GM19467 (cell line): ENCODE measurements at regions not wholly inside any gene's neighbourhood (a gene's known extent, or its start where the extent isn't known, plus 50 kb on each side); places are given as distances from the start of the nearest gene placed in this dataset.
A peak's percentile ranks its signal among the peaks of the same experiment; 100 is the strongest.
"Not testable (repeated sequence)": the region's sequence is repeated elsewhere in the genome, so short reads cannot be mapped to it uniquely, and the experiment has no call there.

Experiments
- ATAC-seq: cut with Tn5 transposase; IDR thresholded peaks from one replicate; pipeline ENCODE4 v1.9.1; 2021; ENCODE audit warnings: mild to moderate bottlenecking, moderate library complexity; ENCODE audit not compliant: unreplicated experiment

DNA sequence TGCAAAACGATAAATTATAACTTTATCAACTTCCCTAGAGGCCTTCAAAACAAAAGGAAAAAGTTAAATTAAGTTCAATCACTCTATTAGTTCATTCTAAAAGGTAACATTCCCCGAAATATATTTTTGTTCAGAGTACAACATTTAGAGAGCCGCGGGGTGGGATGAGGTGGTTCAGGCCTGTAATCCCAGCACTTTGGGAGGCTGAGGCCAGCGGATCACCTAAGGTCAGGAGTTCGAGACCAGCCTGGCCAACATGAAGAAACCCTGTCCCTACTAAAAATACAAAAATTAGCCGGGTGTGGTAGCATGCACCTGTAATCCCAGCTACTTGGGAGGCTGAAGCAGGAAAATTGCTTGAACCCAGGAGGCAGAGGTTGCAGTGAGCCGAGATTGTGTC lies 60.9 kb upstream of the ZNF217 start:
- ATAC-seq = not testable (repeated sequence)

DNA sequence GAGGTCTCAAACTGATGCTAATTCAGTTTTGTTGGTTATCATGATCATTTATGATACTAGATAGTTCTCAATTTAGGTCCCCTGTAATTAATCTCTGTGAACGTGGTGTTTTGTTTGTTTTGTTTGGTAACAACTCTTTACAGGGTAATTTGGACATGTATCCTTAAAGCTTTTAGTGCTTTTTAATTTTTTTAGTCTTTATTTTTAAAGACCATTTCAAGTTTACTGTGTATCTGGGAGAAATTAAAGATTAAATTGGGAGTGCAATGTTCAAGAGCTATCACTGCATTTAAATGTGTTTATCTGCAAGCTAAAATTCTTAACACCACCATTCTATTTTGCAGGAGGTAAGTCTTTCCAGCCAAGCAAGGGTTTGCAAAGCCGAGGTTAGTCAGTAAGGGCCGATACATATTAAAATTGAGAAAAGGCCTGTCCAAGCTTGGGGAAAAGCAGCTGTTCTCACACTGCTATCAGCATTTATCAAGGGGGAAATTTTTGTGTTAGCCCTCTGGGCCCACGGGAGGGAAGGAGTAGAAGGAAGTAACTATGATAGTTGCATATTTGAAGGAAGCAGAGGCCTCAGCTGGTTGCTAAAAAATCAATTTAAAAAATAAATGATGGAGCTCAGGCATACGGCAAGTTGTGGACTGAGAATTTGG lies 59.3 kb upstream of the ZNF217 start:
- no peak for ATAC-seq

DNA sequence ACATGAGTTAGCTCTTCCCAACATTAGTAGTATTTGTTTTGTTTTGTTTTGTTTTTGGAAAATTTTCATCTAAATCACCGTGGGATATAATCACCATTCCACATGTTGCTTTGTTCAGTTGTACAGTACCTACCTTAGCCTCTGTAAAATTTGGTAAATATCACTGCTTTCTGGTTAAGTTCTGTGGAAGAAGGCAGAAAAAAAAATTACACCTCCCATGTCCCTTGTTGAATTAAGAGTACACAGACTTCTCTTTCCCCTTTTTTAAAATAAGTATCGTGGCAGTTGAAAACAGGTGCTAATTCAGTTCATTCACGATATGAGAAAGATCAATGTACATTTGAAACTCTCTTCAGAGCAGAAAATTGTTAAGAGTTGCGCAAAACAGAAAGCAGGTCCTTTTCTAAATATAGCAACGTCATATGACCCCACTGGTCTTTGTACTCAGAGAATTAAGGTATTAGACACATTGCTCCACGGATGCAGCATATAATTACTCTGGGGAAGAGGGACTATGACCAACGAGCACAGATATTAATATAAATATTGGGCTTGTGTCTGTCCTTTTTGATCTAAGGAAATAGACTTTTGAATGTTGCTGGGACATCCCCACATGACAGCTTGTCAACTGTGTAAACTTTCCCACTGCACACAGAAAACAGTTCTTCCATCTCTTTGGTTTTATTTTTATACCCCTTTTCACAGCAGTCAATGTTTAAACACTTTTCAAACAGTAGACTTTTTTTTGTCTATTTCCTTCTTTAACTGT lies 58.6 kb upstream of the ZNF217 start:
- peak; percentile 52 for ATAC-seq

GRCh38 chr20:53649493-53649892 lies 55.9 kb upstream of the ZNF217 start:
- ATAC-seq = not testable (repeated sequence)

GRCh38 chr20:53647286-53647821 lies 53.7 kb upstream of the ZNF217 start:
- ATAC-seq = no peak

- ATAC-seq = no peak
These were observed 52.9 kb upstream of the ZNF217 start for GRCh38 chr20:53646550-53646949.

DNA sequence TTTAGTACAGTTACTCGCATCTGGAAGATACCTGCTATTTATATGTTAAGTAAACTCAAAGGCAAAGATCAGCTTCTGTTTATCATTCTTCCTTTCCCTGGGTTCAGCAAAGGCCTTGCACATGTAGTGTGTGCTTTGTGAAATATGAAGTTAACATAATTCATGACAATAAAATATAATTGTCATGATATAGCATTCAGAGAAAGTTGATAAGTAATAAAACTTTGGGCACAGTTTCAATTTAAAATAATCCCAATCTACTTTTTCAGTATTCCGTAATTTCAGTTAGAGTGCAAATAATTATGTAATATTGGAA lies 51.9 kb upstream of the ZNF217 start:
- no peak for ATAC-seq

- ATAC-seq = not testable (repeated sequence)
These were observed 50.5 kb upstream of the ZNF217 start for GRCh38 chr20:53644108-53644507.
